ENCODE measurements at regions not wholly inside any gene's neighbourhood (a gene's known extent, or its start where the extent isn't known, plus 50 kb on each side); places are given as distances from the start of the nearest gene placed in this dataset.

DNA sequence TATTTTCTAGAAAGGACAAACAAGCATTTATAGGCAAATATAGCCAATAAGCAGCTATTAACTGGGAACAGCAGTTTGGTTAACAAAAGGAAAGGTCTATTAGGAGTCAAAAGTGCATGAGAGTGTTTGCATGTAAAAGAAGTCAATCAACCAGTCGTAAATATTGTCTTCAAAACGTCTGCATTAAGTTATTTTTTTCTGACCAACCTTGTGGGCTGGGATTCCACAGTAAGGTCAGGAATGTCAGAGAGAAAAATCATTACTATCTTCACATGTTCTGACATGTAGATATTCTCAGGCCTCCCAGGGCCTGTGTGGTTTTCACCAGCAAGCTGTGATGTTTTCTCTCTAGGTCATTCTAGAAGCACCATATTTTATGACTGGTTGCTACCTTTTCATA is 922.5 kb downstream of the SUCLG1 start:
- TF ChIP-seq, protein P1, sequence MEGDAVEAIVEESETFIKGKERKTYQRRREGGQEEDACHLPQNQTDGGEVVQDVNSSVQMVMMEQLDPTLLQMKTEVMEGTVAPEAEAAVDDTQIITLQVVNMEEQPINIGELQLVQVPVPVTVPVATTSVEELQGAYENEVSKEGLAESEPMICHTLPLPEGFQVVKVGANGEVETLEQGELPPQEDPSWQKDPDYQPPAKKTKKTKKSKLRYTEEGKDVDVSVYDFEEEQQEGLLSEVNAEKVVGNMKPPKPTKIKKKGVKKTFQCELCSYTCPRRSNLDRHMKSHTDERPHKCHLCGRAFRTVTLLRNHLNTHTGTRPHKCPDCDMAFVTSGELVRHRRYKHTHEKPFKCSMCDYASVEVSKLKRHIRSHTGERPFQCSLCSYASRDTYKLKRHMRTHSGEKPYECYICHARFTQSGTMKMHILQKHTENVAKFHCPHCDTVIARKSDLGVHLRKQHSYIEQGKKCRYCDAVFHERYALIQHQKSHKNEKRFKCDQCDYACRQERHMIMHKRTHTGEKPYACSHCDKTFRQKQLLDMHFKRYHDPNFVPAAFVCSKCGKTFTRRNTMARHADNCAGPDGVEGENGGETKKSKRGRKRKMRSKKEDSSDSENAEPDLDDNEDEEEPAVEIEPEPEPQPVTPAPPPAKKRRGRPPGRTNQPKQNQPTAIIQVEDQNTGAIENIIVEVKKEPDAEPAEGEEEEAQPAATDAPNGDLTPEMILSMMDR (IDR thresholded peaks at IDR 0.05; ENCODE audit: control insufficient read depth, extremely low read depth, insufficient read depth), result no peak
- no peak overlapping the region for H3K4me3 ChIP-seq (ENCODE audit: low read depth, low read length)
- no peak for DNase-seq (ENCODE audit: low read depth)

DNA sequence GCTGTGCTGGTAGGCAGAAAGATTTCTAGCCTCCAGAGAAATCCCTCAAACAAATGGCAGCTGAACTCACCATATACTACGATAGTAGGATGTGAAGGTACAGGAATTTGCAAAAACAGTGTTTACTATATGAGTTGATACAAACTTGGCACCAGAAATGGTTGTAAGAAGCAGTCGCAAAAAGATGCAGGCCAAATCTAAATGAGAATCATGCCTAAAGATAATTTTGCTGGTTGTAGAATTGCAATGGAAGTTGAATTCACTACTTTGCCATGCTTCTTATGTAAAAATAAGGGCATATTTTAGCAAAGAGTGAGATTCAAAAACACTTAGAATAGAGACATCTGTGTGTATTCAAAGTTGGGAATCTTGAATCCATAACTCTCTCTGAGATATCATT is 924.7 kb downstream of the SUCLG1 start:
- no peak for DNase-seq (ENCODE audit: low read depth)
- TF ChIP-seq, protein P1 (IDR thresholded peaks at IDR 0.05; ENCODE audit: control insufficient read depth, extremely low read depth, insufficient read depth), result no peak
- no peak overlapping the region for H3K4me3 ChIP-seq (ENCODE audit: low read depth, low read length)

DNA sequence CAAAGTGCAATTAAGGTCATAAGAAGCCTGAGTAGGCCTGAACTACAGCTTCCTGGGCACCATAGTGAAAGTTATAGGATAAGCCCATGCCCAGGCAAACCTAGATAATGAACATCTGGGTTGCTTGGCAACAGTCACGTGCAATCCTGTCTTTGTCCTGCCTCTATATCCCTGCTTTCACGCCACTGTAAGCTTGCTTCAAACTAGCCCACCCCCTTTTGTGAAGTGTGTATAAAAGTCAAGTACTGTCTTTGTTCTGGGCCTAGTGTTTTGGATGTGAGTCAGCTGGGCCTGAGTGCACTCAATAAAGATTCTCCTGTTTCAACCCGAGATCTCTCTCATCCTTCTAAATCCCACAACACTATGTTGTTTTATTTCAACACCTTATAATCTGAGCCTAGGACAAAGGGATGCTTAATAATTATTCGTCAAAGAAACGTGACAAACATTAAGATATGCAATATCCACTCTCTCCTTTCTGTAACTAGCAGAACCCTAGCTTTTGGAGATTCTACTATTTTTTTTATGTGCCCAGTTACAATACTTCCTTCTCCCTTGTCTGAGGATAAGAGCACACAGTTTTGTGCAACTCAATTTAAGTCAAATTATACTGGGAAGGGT is 927.8 kb downstream of the SUCLG1 start:
- DNase-seq (ENCODE audit: low read depth), result no peak
- TF ChIP-seq, protein P1 (IDR thresholded peaks at IDR 0.05; ENCODE audit: control insufficient read depth, extremely low read depth, insufficient read depth), result no peak

DNA sequence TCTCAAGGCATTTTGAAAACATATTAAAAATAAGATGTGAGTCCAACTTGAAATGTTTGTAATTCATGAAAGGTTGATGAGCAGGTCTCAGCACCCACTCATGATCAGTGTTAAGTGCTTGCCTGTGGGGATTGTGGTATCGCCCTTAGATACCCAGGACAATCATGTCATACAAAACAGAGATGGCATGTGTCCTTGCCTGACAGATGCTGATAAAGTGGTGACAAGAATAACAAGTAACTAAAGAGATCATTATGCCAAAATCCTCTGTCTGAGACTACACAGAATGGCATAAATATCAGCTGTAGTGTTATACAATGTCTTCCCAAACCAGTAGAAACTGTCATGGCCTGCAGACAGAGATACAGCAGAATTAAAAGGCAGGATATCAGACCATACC is 930.3 kb downstream of the SUCLG1 start:
- H3K4me3 ChIP-seq (ENCODE audit: low read depth, low read length), result no peak overlapping the region
- no peak for DNase-seq (ENCODE audit: low read depth)
- TF ChIP-seq, protein P1 (IDR thresholded peaks at IDR 0.05; ENCODE audit: control insufficient read depth, extremely low read depth, insufficient read depth), result no peak

More for the DNA sequence above, 927.8 kb downstream of the SUCLG1 start:
- H3K4me3 ChIP-seq (ENCODE audit: low read depth, low read length), result no peak overlapping the region

DNA sequence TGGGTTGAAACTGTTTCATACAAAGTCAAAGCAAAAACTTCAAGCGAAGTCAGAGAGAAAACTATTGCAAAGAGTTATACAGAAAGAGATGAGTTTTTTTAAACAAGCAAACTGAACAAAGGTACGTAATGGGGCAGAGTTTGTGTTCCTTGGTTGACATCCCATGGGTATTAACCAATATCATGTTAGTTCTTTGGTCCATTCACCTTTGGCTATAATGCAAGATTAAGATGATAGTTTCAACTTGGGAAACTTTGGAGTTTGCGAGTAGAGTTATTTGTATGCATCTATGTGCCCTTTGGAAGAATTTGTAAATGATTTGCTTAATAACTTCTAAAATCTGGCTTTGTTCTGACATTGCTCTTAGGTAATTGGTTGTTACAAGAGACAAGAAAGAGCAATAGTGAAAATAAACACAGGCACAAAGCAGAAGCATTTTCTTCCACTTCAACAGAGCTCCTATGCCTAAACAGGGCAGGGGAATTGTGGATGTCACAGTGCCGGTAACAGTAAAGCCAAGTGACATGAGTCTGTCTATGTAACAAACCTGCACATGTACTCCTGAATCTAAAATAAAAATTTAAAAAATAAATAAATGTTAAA is 936.1 kb downstream of the SUCLG1 start:
- TF ChIP-seq, protein P1 (IDR thresholded peaks at IDR 0.05; ENCODE audit: control insufficient read depth, extremely low read depth, insufficient read depth), result no peak

DNA sequence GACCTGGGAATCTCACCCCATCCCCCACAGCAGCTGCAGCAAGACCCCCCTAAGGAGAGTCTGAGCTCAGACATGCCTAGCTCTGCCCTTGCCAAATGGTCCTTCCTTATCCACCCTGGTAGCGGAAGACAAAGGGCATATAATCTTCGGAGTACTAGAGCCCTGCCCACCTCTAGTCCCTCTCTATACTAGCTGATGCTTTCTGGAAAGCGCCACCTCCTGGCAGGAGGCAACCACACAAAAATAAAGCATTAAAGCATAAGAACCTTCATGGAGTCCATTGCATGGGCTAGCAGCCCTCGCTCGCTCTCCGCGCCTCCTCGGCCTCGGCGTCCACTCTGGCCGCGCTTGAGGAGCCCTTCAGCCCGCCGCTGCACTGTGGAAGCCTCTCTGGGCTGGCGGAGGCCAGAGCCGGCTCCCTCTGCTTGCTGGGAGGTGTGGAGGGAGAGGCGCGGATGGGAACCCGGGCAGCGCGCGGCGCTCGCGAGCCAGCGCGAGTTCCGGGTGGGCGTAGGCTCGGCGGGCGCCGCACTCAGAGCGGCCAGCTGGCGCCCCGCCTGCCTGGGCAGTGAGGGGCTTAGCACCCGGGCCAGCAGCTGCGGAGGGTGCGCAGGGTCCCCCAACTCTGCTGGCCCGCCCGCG is 941.2 kb downstream of the SUCLG1 start:
- no peak overlapping the region for H3K4me3 ChIP-seq (ENCODE audit: low read depth, low read length)
- TF ChIP-seq, protein P1 (IDR thresholded peaks at IDR 0.05; ENCODE audit: control insufficient read depth, extremely low read depth, insufficient read depth), result 0 out of 2 replicates have a peak, but pooled peaks have one; percentile 11
- DNase-seq (ENCODE audit: low read depth), result no peak

More for the DNA sequence above, 936.1 kb downstream of the SUCLG1 start:
- H3K4me3 ChIP-seq (ENCODE audit: low read depth, low read length), result no peak overlapping the region
- DNase-seq (ENCODE audit: low read depth), result no peak
